ENCODE measurements at regions not wholly inside any gene's neighbourhood (a gene's known extent, or its start where the extent isn't known, plus 50 kb on each side); places are given as distances from the start of the nearest gene placed in this dataset.

DNA sequence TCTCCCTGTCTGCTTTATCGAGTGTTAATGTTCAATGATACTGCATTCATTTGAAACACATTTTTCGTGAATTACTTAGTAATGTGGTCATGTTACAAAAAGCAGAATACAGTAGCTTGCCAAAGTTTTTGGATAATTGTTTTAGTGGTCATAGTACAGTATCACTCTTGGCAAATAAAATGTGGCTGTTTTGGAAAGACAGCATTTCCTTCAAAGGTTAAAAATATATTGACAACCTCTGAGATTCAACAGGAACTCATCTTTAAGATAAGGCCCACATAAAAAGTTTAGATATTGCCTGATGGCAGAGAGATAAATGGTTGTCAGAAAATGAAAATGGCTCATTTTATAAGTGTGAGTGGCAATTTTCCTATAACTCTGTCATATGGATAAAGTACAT is 297.7 kb upstream of the MAN1A1 start:
- Histone ChIP-seq H3K4me1 (no peaks in the 10 kb centered on the region), H3K4me3 (no peak overlapping the region), H3K27me3 (no peaks in the 10 kb centered on the region), H3K9me3 (no peaks in the 10 kb centered on the region), H3K27ac (no peak overlapping the region), H3K36me3 (no peaks in the 10 kb centered on the region)
- DNase-seq: no peak
- TF ChIP-seq CTCF (IDR thresholded peaks at IDR 0.05): no peak
- no peak for TF ChIP-seq POLR2A (IDR thresholded peaks at IDR 0.05)

GRCh38 chr6:119643876-119644275 is 294.3 kb upstream of the MAN1A1 start:
- H3K4me1 ChIP-seq: no peaks in the 10 kb centered on the region
- no peak for DNase-seq
- no peak overlapping the region for H3K4me3 ChIP-seq
- TF ChIP-seq POLR2A (IDR thresholded peaks at IDR 0.05) (no peak), CTCF (IDR thresholded peaks at IDR 0.05) (no peak)
- no peak overlapping the region for H3K27ac ChIP-seq
- H3K36me3 ChIP-seq: no peaks in the 10 kb centered on the region
- no peaks in the 10 kb centered on the region for H3K9me3 ChIP-seq
- no peaks in the 10 kb centered on the region for H3K27me3 ChIP-seq

- DNase-seq: no peak
- Histone ChIP-seq H3K27me3 (no peaks in the 10 kb centered on the region), H3K9me3 (no peaks in the 10 kb centered on the region), H3K4me1 (no peaks in the 10 kb centered on the region), H3K27ac (no peak overlapping the region), H3K4me3 (no peak overlapping the region), H3K36me3 (no peaks in the 10 kb centered on the region)
- TF ChIP-seq CTCF (IDR thresholded peaks at IDR 0.05) (no peak), POLR2A (IDR thresholded peaks at IDR 0.05) (no peak)
Observed at GRCh38 chr6:119637768-119638167, 288.2 kb upstream of the MAN1A1 start.

GRCh38 chr6:119636060-119636459 is 286.5 kb upstream of the MAN1A1 start:
- no peaks in the 10 kb centered on the region for H3K9me3 ChIP-seq
- H3K27me3 ChIP-seq: no peaks in the 10 kb centered on the region
- no peaks in the 10 kb centered on the region for H3K36me3 ChIP-seq
- H3K27ac ChIP-seq: no peak overlapping the region
- H3K4me1 ChIP-seq: no peaks in the 10 kb centered on the region
- DNase-seq: no peak
- TF ChIP-seq POLR2A (IDR thresholded peaks at IDR 0.05): no peak
- TF ChIP-seq CTCF (IDR thresholded peaks at IDR 0.05): no peak
- H3K4me3 ChIP-seq: no peak overlapping the region

DNA sequence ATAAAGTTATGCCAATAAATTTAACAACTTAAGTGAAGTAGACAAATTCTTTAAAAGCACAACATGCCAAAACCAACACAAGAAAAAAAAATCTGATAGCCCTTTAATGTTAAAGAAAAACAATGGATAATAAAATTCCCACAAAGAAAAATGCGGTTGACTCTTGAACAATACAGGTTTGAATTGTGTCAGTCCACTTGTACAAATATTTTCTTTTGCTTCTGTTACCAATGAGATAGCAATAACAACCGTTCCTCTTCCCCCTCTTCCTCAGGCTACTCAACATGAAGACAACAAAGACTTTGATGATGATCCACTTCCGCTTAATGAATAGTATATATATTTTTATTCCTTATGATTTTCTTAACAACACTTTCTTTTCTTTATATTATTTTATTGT is 283.9 kb upstream of the MAN1A1 start:
- DNase-seq: no peak

More for the DNA sequence above, 283.9 kb upstream of the MAN1A1 start:
- no peaks in the 10 kb centered on the region for H3K27me3 ChIP-seq
- no peaks in the 10 kb centered on the region for H3K9me3 ChIP-seq
- H3K4me3 ChIP-seq: no peak overlapping the region
- TF ChIP-seq CTCF (IDR thresholded peaks at IDR 0.05) (no peak), POLR2A (IDR thresholded peaks at IDR 0.05) (no peak)
- H3K27ac ChIP-seq: no peak overlapping the region
- H3K4me1 ChIP-seq: no peaks in the 10 kb centered on the region
- H3K36me3 ChIP-seq: no peaks in the 10 kb centered on the region

Data from Peyer's patch (tissue), 4 donors.